Coronary artery (tissue), 2 donors: ENCODE measurements at regions not wholly inside any gene's neighbourhood (a gene's known extent, or its start where the extent isn't known, plus 50 kb on each side); places are given as distances from the start of the nearest gene placed in this dataset.

ENCODE experiments used
- DNase-seq: peaks from one replicate; pipeline ENCODE4 v3.0.0-alpha.2; 2017; ENCODE audit warnings: low spot score
- H3K27ac ChIP-seq, 2 donors: fragments of 200-600 bp; sonication (generic); one replicate each; pipeline ENCODE4 v1.5.1; 2016 to 2019
- H3K4me3 ChIP-seq: fragments of 200-600 bp; sonication (generic); 2 replicates; pipeline ENCODE4 v1.5.1; 2016; ENCODE audit warnings: mild to moderate bottlenecking, moderate library complexity
- CTCF ChIP-seq: fragments of 200-600 bp; sonication (generic); IDR thresholded peaks from one replicate; pipeline ENCODE4 v1.5.1; 2019; ENCODE audit warnings: antibody characterized with exemption

- no peak overlapping the region for H3K27ac ChIP-seq
- DNase-seq, result no peak
- no peak for TF ChIP-seq CTCF
- H3K4me3 ChIP-seq, result no peak overlapping the region
These were observed 90.3 kb downstream of the CXXC4 start for GRCh38 chr4:104404361-104404760.

- Histone ChIP-seq H3K27ac (no peak overlapping the region), H3K4me3 (no peak overlapping the region)
- no peak for TF ChIP-seq CTCF
- DNase-seq, result no peak
These were observed 99.5 kb downstream of the CXXC4 start for GRCh38 chr4:104395168-104395614.

- no peak for DNase-seq
- Histone ChIP-seq H3K4me3 (peak overlapping the region; percentile 34), H3K27ac (no peak overlapping the region)
- TF ChIP-seq CTCF, result no peak
These were observed 100.1 kb downstream of the CXXC4 start for GRCh38 chr4:104394406-104395167.

GRCh38 chr4:104393655-104394324 is 100.9 kb downstream of the CXXC4 start:
- Histone ChIP-seq H3K27ac (no peak overlapping the region), H3K4me3 (no peak overlapping the region)
- DNase-seq, result no peak
- TF ChIP-seq CTCF, result no peak

- Histone ChIP-seq H3K4me3 (no peak overlapping the region), H3K27ac (no peak overlapping the region)
- no peak for TF ChIP-seq CTCF
- DNase-seq, result no peak
These were observed 109.0 kb downstream of the CXXC4 start for GRCh38 chr4:104385713-104386112.

GRCh38 chr4:104382961-104383360 is 111.7 kb downstream of the CXXC4 start:
- Histone ChIP-seq H3K27ac (no peak overlapping the region), H3K4me3 (no peak overlapping the region)
- no peak for DNase-seq
- TF ChIP-seq CTCF, result no peak

GRCh38 chr4:104381729-104382128 is 113.0 kb downstream of the CXXC4 start:
- no peak for DNase-seq
- H3K27ac ChIP-seq, result no peak overlapping the region
- no peak for TF ChIP-seq CTCF
- no peak overlapping the region for H3K4me3 ChIP-seq
